H9 (cell line): ENCODE measurements at regions not wholly inside any gene's neighbourhood (a gene's known extent, or its start where the extent isn't known, plus 50 kb on each side); places are given as distances from the start of the nearest gene placed in this dataset.

ENCODE experiments used
- DNase-seq: peaks from one replicate; pipeline ENCODE4 v3.0.0-alpha.2; 2017
- H2AFZ ChIP-seq: one replicate; pipeline ENCODE4 v1.6.1; 2013; ENCODE audit warnings: mild to moderate bottlenecking, low read length, control low read depth, moderate library complexity
- H2AK5ac ChIP-seq: 2 replicates; pipeline ENCODE4 v1.6.1; 2013; ENCODE audit warnings: low read length, control low read depth, mixed read lengths; ENCODE audit not compliant: insufficient read length
- H2BK120ac ChIP-seq: one replicate; pipeline ENCODE4 v1.6.1; 2013; ENCODE audit warnings: low read depth, mild to moderate bottlenecking, low read length, control low read depth, inconsistent platforms; ENCODE audit not compliant: poor library complexity, severe bottlenecking
- H2BK12ac ChIP-seq: 2 replicates; pipeline ENCODE4 v1.6.1; 2013; ENCODE audit warnings: low read length, control low read depth, mixed read lengths, low read depth; ENCODE audit not compliant: insufficient read length
- H2BK15ac ChIP-seq: 2 replicates; pipeline ENCODE4 v1.6.1; 2013; ENCODE audit warnings: low read depth, low read length, control low read depth
- H2BK20ac ChIP-seq: one replicate; pipeline ENCODE4 v1.6.1; 2013; ENCODE audit warnings: low read depth, mild to moderate bottlenecking, low read length, control low read depth, inconsistent platforms; ENCODE audit not compliant: poor library complexity, severe bottlenecking
- H2BK5ac ChIP-seq: 2 replicates; pipeline ENCODE4 v1.6.1; 2013; ENCODE audit warnings: low read length, control low read depth, mixed read lengths; ENCODE audit not compliant: insufficient read length
- H3K14ac ChIP-seq: 2 replicates; pipeline ENCODE4 v1.6.1; 2013; ENCODE audit warnings: low read length, control low read depth; ENCODE audit not compliant: insufficient read depth
- H3K18ac ChIP-seq: 2 replicates; pipeline ENCODE4 v1.6.1; 2013; ENCODE audit warnings: low read depth, mild to moderate bottlenecking, mixed read lengths, low read length, control low read depth; ENCODE audit not compliant: insufficient read length
- H3K23ac ChIP-seq: 2 replicates; pipeline ENCODE4 v1.6.1; 2013; ENCODE audit warnings: low read length, control low read depth, mixed read lengths, low read depth; ENCODE audit not compliant: insufficient read length
- H3K23me2 ChIP-seq: 2 replicates; pipeline ENCODE4 v1.6.1; 2013; ENCODE audit warnings: low read depth, mild to moderate bottlenecking, mixed read lengths, low read length, control low read depth; ENCODE audit not compliant: insufficient read length, poor library complexity, severe bottlenecking
- H3K27ac ChIP-seq: 2 replicates; pipeline ENCODE4 v1.5.1; 2013; ENCODE audit warnings: low read length, control low read depth, mixed read lengths, low read depth; ENCODE audit not compliant: insufficient read length
- H3K27me3 ChIP-seq: 2 replicates; pipeline ENCODE4 v1.6.1; 2013; ENCODE audit warnings: low read length, control low read depth, inconsistent platforms; ENCODE audit not compliant: insufficient read depth
- H3K4ac ChIP-seq: 2 replicates; pipeline ENCODE4 v1.6.1; 2013; ENCODE audit warnings: low read depth, mild to moderate bottlenecking, control low read depth, inconsistent platforms, low read length, moderate library complexity
- H3K4me1 ChIP-seq: 2 replicates; pipeline ENCODE4 v1.6.1; 2013; ENCODE audit warnings: low read length, control low read depth, inconsistent platforms; ENCODE audit not compliant: insufficient read depth
- H3K4me2 ChIP-seq: 2 replicates; pipeline ENCODE4 v1.6.1; 2013; ENCODE audit warnings: low read length, control low read depth, mixed read lengths; ENCODE audit not compliant: insufficient read length, insufficient read depth
- H3K56ac ChIP-seq: 2 replicates; pipeline ENCODE4 v1.6.1; 2013; ENCODE audit warnings: low read depth, mild to moderate bottlenecking, mixed read lengths, low read length, control low read depth; ENCODE audit not compliant: insufficient read length
- H3K79me1 ChIP-seq: 2 replicates; pipeline ENCODE4 v1.6.1; 2013; ENCODE audit warnings: low read depth, mild to moderate bottlenecking, moderate library complexity, low read length, control low read depth, inconsistent platforms; ENCODE audit not compliant: insufficient read depth, poor library complexity, severe bottlenecking
- H3K79me2 ChIP-seq: 2 replicates; pipeline ENCODE4 v1.6.1; 2013; ENCODE audit warnings: low read length, control low read depth, inconsistent platforms; ENCODE audit not compliant: insufficient read depth
- H3K9ac ChIP-seq: 2 replicates; pipeline ENCODE4 v1.6.1; 2013; ENCODE audit warnings: low read length, control low read depth, mixed read lengths; ENCODE audit not compliant: insufficient read length; ENCODE audit errors: extremely low read depth
- H3K9me3 ChIP-seq: one replicate; pipeline ENCODE4 v1.6.1; 2013; ENCODE audit warnings: low read depth, low read length, inconsistent platforms; ENCODE audit not compliant: control insufficient read depth
- H3T11ph ChIP-seq: one replicate; pipeline ENCODE4 v1.6.1; 2013; ENCODE audit warnings: mild to moderate bottlenecking, low read length, control low read depth, inconsistent platforms
- H4K20me1 ChIP-seq: one replicate; pipeline ENCODE4 v1.6.1; 2013; ENCODE audit not compliant: control insufficient read depth, insufficient read length, insufficient read depth
- H4K5ac ChIP-seq: 2 replicates; pipeline ENCODE4 v1.6.1; 2013; ENCODE audit warnings: low read depth, mild to moderate bottlenecking, mixed read lengths, low read length, control low read depth; ENCODE audit not compliant: insufficient read length
- H4K8ac ChIP-seq: replicated peaks from 2 replicates; pipeline ENCODE4 v1.6.1; 2013; ENCODE audit warnings: low read length, control low read depth, mixed read lengths, low read depth; ENCODE audit not compliant: insufficient read length
- H4K91ac ChIP-seq: 2 replicates; pipeline ENCODE4 v1.6.1; 2013; ENCODE audit warnings: low read depth, mild to moderate bottlenecking, moderate library complexity, mixed read lengths, low read length, control low read depth; ENCODE audit not compliant: insufficient read length
- H3K27ac Mint-ChIP-seq, 3 experiments: 2 replicates in 2 of 3; 3 replicates in 1 of 3; pipeline ENCODE4 v1.8.0; 2020 to 2021; ENCODE audit warnings: mixed read lengths in 3 of 3, mild to moderate bottlenecking in 1 of 3, moderate library complexity in 1 of 3
- H3K27me3 Mint-ChIP-seq: 2 replicates; pipeline ENCODE4 v1.8.0; 2021; ENCODE audit warnings: low read depth, mild to moderate bottlenecking, moderate library complexity, mixed read lengths
- H3K36me3 Mint-ChIP-seq, 3 experiments: 2 replicates in 2 of 3; 3 replicates in 1 of 3; pipeline ENCODE4 v1.8.0; 2020 to 2021; ENCODE audit warnings: low read depth in 3 of 3, mixed read lengths in 3 of 3; ENCODE audit not compliant: insufficient read depth in 1 of 3
- H3K4me1 Mint-ChIP-seq, 2 experiments: 2 replicates each; pipeline ENCODE4 v1.8.0; 2020; ENCODE audit warnings: mixed read lengths in 2 of 2
- H3K4me3 Mint-ChIP-seq, 2 experiments: 2 replicates in 1 of 2; 3 replicates in 1 of 2; pipeline ENCODE4 v1.8.0; 2020 to 2021; ENCODE audit warnings: mild to moderate bottlenecking in 2 of 2, mixed read lengths in 2 of 2, moderate library complexity in 1 of 2
- H3K9me3 Mint-ChIP-seq, 2 experiments: 2 replicates in 1 of 2; 3 replicates in 1 of 2; pipeline ENCODE4 v1.8.0; 2020; ENCODE audit warnings: mild to moderate bottlenecking in 2 of 2, mixed read lengths in 2 of 2, moderate library complexity in 1 of 2
- WGBS: extraction: QIAGEN DNeasy Blood & Tissue Kit; methylation state at CpG from one replicate; pipeline ENCODE4 v1.1.7; 2013; ENCODE audit warnings: missing lambda C conversion rate, low lambda C conversion rate, mixed read lengths; ENCODE audit not compliant: insufficient read length; ENCODE audit errors: extremely low coverage; 5-methylcytosine and 5-hydroxymethylcytosine counted together
- TF ChIP-seq, protein P1 (sequence below): fragments of 200-600 bp; sonication (generic); conservative IDR thresholded peaks from 3 replicates; pipeline ENCODE4 v1.8.0; 2021; ENCODE audit warnings: antibody characterized with exemption, mild to moderate bottlenecking

GRCh38 chr10:3339531-3339950, 167.0 kb upstream of the PITRM1 start:
- H3K9me3 ChIP-seq = no peaks in the 10 kb centered on the region
- H3K4ac ChIP-seq = no peak overlapping the region
- no peaks in the 10 kb centered on the region for H3K27me3 ChIP-seq
- no peak for DNase-seq
- H3K9ac ChIP-seq = no peak overlapping the region
- H4K20me1 ChIP-seq = no peaks in the 10 kb centered on the region
- H4K8ac ChIP-seq = no peak overlapping the region
- H3K79me2 ChIP-seq = no peaks in the 10 kb centered on the region
- no peak overlapping the region for H4K5ac ChIP-seq
- Mint-ChIP-seq H3K9me3 (no peaks in the 10 kb centered on the region), H3K4me3 (no peak overlapping the region), H3K27me3 (peaks cover 2% of the 10 kb centered on the region), H3K27ac (no peak overlapping the region; a peak in 1 of 7 replicates), H3K36me3 (no peaks in the 10 kb centered on the region), H3K4me1 (peaks cover 11 to 17% of the 10 kb centered on the region in 2 experiments)
- H3K4me2 ChIP-seq = no peak overlapping the region
- H2BK5ac ChIP-seq = no peak overlapping the region
- H4K91ac ChIP-seq = no peak overlapping the region
- H2AK5ac ChIP-seq = no peak overlapping the region
- TF ChIP-seq, protein P1, sequence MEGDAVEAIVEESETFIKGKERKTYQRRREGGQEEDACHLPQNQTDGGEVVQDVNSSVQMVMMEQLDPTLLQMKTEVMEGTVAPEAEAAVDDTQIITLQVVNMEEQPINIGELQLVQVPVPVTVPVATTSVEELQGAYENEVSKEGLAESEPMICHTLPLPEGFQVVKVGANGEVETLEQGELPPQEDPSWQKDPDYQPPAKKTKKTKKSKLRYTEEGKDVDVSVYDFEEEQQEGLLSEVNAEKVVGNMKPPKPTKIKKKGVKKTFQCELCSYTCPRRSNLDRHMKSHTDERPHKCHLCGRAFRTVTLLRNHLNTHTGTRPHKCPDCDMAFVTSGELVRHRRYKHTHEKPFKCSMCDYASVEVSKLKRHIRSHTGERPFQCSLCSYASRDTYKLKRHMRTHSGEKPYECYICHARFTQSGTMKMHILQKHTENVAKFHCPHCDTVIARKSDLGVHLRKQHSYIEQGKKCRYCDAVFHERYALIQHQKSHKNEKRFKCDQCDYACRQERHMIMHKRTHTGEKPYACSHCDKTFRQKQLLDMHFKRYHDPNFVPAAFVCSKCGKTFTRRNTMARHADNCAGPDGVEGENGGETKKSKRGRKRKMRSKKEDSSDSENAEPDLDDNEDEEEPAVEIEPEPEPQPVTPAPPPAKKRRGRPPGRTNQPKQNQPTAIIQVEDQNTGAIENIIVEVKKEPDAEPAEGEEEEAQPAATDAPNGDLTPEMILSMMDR = no peak
- H2BK15ac ChIP-seq = no peak overlapping the region
- H3K56ac ChIP-seq = no peak overlapping the region
- H2BK12ac ChIP-seq = no peak overlapping the region
- H2AFZ ChIP-seq = no peak overlapping the region
- no peak overlapping the region for H3K18ac ChIP-seq
- H2BK20ac ChIP-seq = no peak overlapping the region
- H3K23me2 ChIP-seq = no peaks in the 10 kb centered on the region
- no peak overlapping the region for H3K23ac ChIP-seq
- no peak overlapping the region for H2BK120ac ChIP-seq
- no peak overlapping the region for H3K27ac ChIP-seq
- no peak overlapping the region for H3K14ac ChIP-seq
- no peak overlapping the region for H3T11ph ChIP-seq
- H3K79me1 ChIP-seq = no peaks in the 10 kb centered on the region
- 0 out of 2 replicates have a peak, but pooled peaks cover 2% of the 10 kb centered on the region for H3K4me1 ChIP-seq
- no CpG with 5 or more reads among the region's 9 CpGs for WGBS
